OCI-LY7 (cell line): ENCODE measurements at regions not wholly inside any gene's neighbourhood (a gene's known extent, or its start where the extent isn't known, plus 50 kb on each side); places are given as distances from the start of the nearest gene placed in this dataset.

Source experiments
- BruUV-seq: library from RNA; stranded (reverse); fragments of 400-500 nt; replicated peaks from 2 replicates; lab custom pipeline; 2021; lab: Mats Ljungman, UMichigan
- CTCF ChIA-PET: fragments of 300-600 bp; sonication (Branson Sonifier 250); formaldehyde crosslinking; loops from one replicate; lab custom pipeline; 2022; ENCODE audit warnings: antibody characterized with exemption; ENCODE audit not compliant: unreplicated experiment; lab: Charles Lee
- POLR2A ChIA-PET: fragments of 300-600 bp; sonication (Branson Sonifier 250); formaldehyde crosslinking; loops from one replicate; lab custom pipeline; 2022; ENCODE audit warnings: antibody characterized with exemption; lab: Charles Lee
- DNase-seq: peaks from one replicate; pipeline ENCODE4 v3.0.0-alpha.2; 2015; ENCODE audit warnings: low spot score
- H2AFZ ChIP-seq: fragments of 200-600 bp; sonication (generic), shearing (Covaris generic); 2 replicates; pipeline ENCODE4 v1.6.1; 2014; ENCODE audit warnings: mild to moderate bottlenecking, antibody characterized with exemption, low read length, moderate library complexity
- H3K27ac ChIP-seq: fragments of 200-600 bp; sonication (generic); 2 replicates; pipeline ENCODE4 v1.5.1; 2014; ENCODE audit warnings: mixed run types, low read depth, mild to moderate bottlenecking, moderate library complexity, low read length, inconsistent platforms; ENCODE audit not compliant: poor library complexity, severe bottlenecking
- H3K36me3 ChIP-seq: fragments of 200-600 bp; sonication (generic); 2 replicates; pipeline ENCODE4 v1.6.1; 2014; ENCODE audit warnings: mild to moderate bottlenecking, antibody characterized with exemption, low read length, moderate library complexity, mixed read lengths; ENCODE audit not compliant: insufficient read depth
- H3K4me1 ChIP-seq: fragments of 200-600 bp; sonication (generic); 2 replicates; pipeline ENCODE4 v1.5.1; 2014; ENCODE audit warnings: mild to moderate bottlenecking, low read length; ENCODE audit not compliant: insufficient read depth, poor library complexity, severe bottlenecking
- H3K4me2 ChIP-seq: fragments of 200-600 bp; sonication (generic); 2 replicates; pipeline ENCODE4 v1.6.1; 2014; ENCODE audit warnings: mild to moderate bottlenecking, low read length
- H3K4me3 ChIP-seq: fragments of 200-600 bp; sonication (generic); 2 replicates; pipeline ENCODE4 v1.5.1; 2014; ENCODE audit warnings: mild to moderate bottlenecking, low read depth, low read length; ENCODE audit not compliant: poor library complexity, severe bottlenecking
- H3K79me2 ChIP-seq: fragments of 200-600 bp; sonication (generic); 2 replicates; pipeline ENCODE4 v1.6.1; 2016; ENCODE audit warnings: low read depth, mild to moderate bottlenecking, low read length, moderate library complexity, mixed read lengths; ENCODE audit not compliant: insufficient read depth
- H3K9me2 ChIP-seq: fragments of 200-600 bp; sonication (generic); 2 replicates; pipeline ENCODE4 v1.6.1; 2016; ENCODE audit warnings: mild to moderate bottlenecking, low read length, mixed read lengths; ENCODE audit not compliant: insufficient read depth
- H3K9me3 ChIP-seq: fragments of 200-600 bp; sonication (generic); 2 replicates; pipeline ENCODE4 v1.6.1; 2014; ENCODE audit warnings: mild to moderate bottlenecking, mixed run types, low read length, mixed read lengths
- H4K20me1 ChIP-seq: fragments of 200-600 bp; sonication (generic); 2 replicates; pipeline ENCODE4 v1.6.1; 2014; ENCODE audit warnings: mild to moderate bottlenecking, antibody characterized with exemption, low read length, moderate library complexity, mixed read lengths; ENCODE audit not compliant: insufficient read depth
- EZH2phosphoT487 ChIP-seq: fragments of 200-600 bp; sonication (generic); IDR thresholded peaks from 2 replicates; pipeline ENCODE4 v1.6.1; 2018; ENCODE audit warnings: low read depth, borderline replicate concordance, mild to moderate bottlenecking, mixed run types, antibody characterized with exemption, low read length, moderate library complexity, mixed read lengths
- intact Hi-C: fragments of 100-400 bp; cut with micrococcal nuclease; formaldehyde crosslinking; loops from one replicate; pipeline ENCODE4 v1.10.0; 2022; ENCODE audit not compliant: unreplicated experiment
- TF ChIP-seq, protein P1 (sequence below): fragments of 200-600 bp; sonication (generic); conservative IDR thresholded peaks from 2 replicates; pipeline ENCODE4 v1.5.1; 2014; ENCODE audit warnings: mild to moderate bottlenecking, antibody characterized with exemption, low read length, moderate library complexity, mixed read lengths

DNA sequence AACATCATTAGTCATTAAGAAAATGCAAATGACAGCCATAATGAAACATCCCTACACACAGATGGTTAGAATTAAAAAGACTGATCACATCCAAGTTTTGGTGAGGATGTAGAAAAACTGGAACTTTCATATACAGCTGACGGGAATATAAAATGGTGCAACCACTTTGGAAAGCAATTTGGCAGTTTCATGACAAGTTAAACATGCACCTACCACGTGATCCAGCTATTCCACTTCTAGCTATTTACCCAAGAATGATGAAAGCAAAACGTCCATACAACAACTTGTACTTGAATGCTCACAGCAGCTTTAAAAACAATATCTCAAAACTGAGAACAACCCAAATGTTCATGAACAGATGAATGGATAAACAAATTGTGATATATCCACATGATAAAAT lies 77.9 kb upstream of the AVPR1A start:
- Histone ChIP-seq H2AFZ (no peak overlapping the region), H3K4me3 (no peak overlapping the region), H4K20me1 (no peaks in the 10 kb centered on the region), H3K4me2 (no peak overlapping the region), H3K36me3 (no peaks in the 10 kb centered on the region), H3K4me1 (no peaks in the 10 kb centered on the region), H3K9me2 (no peaks in the 10 kb centered on the region), H3K79me2 (no peaks in the 10 kb centered on the region), H3K9me3 (no peaks in the 10 kb centered on the region), H3K27ac (no peak overlapping the region)
- intact Hi-C loops, result no loop called here
- ChIA-PET POLR2A (no interaction called here), CTCF (no interaction called here)
- TF ChIP-seq, protein P1, sequence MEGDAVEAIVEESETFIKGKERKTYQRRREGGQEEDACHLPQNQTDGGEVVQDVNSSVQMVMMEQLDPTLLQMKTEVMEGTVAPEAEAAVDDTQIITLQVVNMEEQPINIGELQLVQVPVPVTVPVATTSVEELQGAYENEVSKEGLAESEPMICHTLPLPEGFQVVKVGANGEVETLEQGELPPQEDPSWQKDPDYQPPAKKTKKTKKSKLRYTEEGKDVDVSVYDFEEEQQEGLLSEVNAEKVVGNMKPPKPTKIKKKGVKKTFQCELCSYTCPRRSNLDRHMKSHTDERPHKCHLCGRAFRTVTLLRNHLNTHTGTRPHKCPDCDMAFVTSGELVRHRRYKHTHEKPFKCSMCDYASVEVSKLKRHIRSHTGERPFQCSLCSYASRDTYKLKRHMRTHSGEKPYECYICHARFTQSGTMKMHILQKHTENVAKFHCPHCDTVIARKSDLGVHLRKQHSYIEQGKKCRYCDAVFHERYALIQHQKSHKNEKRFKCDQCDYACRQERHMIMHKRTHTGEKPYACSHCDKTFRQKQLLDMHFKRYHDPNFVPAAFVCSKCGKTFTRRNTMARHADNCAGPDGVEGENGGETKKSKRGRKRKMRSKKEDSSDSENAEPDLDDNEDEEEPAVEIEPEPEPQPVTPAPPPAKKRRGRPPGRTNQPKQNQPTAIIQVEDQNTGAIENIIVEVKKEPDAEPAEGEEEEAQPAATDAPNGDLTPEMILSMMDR, result no peak
- no peak for TF ChIP-seq EZH2phosphoT487
- BruUV-seq, result no TSS peak
- no peak for DNase-seq

DNA sequence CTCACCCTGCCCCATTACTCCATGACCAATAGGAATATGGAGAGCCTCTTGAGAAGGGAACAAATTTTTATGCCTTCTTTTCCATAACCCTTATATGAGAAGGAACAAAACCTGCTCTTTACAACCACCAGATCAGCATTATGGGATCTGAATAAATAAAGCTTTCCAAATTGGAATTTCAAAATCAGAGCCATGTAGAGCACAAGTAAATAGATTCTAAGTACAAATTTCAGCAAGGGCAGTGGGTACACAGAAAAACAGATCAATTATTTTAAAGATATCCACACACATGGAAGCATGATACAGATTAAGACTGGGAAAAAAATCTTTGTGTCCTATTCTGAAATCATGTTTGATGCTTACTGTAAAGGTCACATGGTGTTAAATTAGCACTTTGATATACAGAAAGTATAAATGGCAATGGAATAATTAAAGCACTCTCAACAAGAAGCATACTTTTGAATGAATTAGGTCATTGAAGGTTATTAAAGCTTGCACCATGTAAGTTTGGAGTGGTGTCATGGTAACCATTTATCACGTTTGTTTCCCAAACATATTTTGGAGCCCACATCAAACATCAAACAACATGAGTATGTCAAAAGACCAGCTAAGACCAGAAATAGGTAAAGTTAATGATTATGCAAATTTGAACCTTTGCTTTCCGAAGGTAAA lies 75.9 kb upstream of the AVPR1A start:
- H3K4me1 ChIP-seq, result no peaks in the 10 kb centered on the region
- intact Hi-C loops, result no loop called here
- DNase-seq, result no peak
- H3K4me2 ChIP-seq, result no peak overlapping the region
- H3K9me3 ChIP-seq, result no peaks in the 10 kb centered on the region
- no peak overlapping the region for H3K4me3 ChIP-seq
- TF ChIP-seq, protein P1, result no peak
- no peak for TF ChIP-seq EZH2phosphoT487
- ChIA-PET CTCF (no interaction called here), POLR2A (no interaction called here)
- no peaks in the 10 kb centered on the region for H4K20me1 ChIP-seq
- H3K79me2 ChIP-seq, result no peaks in the 10 kb centered on the region
- no peak overlapping the region for H3K27ac ChIP-seq
- H3K36me3 ChIP-seq, result no peaks in the 10 kb centered on the region
- no peaks in the 10 kb centered on the region for H3K9me2 ChIP-seq
- no peak overlapping the region for H2AFZ ChIP-seq
- no TSS peak for BruUV-seq

DNA sequence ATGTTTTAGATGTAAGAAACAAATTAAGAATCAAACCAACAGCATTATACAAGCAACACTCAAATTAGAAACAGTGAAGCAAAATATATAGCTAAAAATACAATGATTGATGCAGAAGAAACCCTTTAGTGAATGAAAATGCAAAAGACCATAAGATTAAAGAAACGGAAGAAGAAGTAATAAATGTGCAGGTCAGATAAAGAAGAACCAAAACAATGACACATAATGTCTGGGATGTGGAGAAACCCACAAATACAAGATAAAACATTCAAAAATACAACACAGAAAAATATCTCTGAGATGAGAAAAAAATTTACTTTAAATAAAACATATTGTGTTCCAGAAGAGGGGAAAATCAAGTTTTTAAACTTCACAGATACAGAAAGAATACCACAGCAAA lies 73.4 kb upstream of the AVPR1A start:
- Histone ChIP-seq H3K4me2 (no peak overlapping the region), H3K9me2 (no peaks in the 10 kb centered on the region), H3K4me1 (no peaks in the 10 kb centered on the region), H3K36me3 (no peaks in the 10 kb centered on the region), H4K20me1 (no peaks in the 10 kb centered on the region), H3K4me3 (no peak overlapping the region), H3K9me3 (no peaks in the 10 kb centered on the region), H3K79me2 (no peaks in the 10 kb centered on the region), H3K27ac (no peak overlapping the region), H2AFZ (no peak overlapping the region)
- TF ChIP-seq, protein P1, result no peak
- no peak for TF ChIP-seq EZH2phosphoT487
- BruUV-seq, result no TSS peak
- no peak for DNase-seq
- intact Hi-C loops, result no loop called here
- CTCF ChIA-PET, result no interaction called here
- POLR2A ChIA-PET, result no interaction called here
